ENCODE measurements at regions not wholly inside any gene's neighbourhood (a gene's known extent, or its start where the extent isn't known, plus 50 kb on each side); places are given as distances from the start of the nearest gene placed in this dataset.

DNA sequence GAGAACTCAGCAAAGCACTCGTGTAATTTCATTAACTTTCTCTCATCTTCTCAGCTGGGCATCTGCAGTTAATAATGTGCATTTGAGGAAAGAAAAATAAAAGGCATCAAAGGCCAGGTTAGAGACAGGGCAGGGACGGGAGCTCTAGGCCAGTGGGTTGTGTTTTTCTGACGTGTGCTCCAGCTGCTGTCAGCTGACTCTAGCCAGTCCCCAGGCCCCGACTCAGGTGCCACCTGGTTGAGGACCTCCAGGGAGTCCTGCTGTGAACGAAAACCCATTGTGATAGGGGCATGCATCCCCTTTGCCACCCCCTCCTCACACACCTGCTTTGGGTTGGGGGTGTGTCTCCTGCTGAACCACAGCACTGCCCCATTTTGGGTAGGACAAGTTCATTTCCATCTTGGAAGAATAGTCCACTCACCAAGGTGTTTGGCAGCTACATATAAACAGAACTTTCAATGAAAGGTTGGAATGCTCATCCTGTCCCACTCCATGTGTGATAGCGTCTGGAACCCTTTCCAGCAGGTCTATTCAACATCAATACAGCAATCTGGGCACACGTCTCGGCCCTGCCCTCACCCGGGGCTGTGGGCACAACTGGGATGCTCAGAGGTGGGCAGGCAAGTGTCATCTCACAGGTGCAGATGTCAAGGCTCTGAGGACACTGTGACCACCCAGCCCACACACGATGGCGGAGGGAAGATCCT lies 146.1 kb upstream of the FAM20C start:
- no peak overlapping the region for H3K4me3 ChIP-seq (ENCODE audit: low read depth, low read length)
- no peak for DNase-seq (ENCODE audit: low read depth)
- ChIA-PET POLR2A (no interaction called here), CTCF (interaction anchor here (1.2 kb wide), 1 partner anchor 147 kb away, joined by 3 read pairs; no protein-coding TSS in a partner anchor)
- TF ChIP-seq, protein P1, sequence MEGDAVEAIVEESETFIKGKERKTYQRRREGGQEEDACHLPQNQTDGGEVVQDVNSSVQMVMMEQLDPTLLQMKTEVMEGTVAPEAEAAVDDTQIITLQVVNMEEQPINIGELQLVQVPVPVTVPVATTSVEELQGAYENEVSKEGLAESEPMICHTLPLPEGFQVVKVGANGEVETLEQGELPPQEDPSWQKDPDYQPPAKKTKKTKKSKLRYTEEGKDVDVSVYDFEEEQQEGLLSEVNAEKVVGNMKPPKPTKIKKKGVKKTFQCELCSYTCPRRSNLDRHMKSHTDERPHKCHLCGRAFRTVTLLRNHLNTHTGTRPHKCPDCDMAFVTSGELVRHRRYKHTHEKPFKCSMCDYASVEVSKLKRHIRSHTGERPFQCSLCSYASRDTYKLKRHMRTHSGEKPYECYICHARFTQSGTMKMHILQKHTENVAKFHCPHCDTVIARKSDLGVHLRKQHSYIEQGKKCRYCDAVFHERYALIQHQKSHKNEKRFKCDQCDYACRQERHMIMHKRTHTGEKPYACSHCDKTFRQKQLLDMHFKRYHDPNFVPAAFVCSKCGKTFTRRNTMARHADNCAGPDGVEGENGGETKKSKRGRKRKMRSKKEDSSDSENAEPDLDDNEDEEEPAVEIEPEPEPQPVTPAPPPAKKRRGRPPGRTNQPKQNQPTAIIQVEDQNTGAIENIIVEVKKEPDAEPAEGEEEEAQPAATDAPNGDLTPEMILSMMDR (IDR thresholded peaks at IDR 0.05; ENCODE audit: insufficient read depth, low read depth, low read length): no peak
- peaks cover 16% of the 10 kb centered on the region for H3K27me3 ChIP-seq (ENCODE audit: control insufficient read depth, insufficient read depth, low read length)
- H3K36me3 ChIP-seq (ENCODE audit: control insufficient read depth, insufficient read depth, low read length): no peaks in the 10 kb centered on the region

DNA sequence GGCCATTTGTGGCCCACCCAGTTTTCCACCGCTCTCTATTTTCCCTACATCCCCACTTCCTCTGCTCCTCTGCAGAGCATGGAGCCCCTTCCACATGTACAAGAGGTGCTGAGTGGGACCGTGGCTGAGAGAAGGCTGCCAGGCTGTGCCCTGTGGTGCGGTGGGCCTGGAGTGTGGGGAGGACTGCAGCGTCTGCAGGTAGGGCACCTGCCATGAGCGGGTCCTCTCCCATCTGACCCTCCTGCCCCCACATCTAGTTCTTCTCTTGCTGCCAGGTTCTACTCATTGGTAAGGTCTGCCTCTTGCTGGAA lies 145.6 kb upstream of the FAM20C start:
- H3K36me3 ChIP-seq (ENCODE audit: control insufficient read depth, insufficient read depth, low read length): no peaks in the 10 kb centered on the region
- no peak overlapping the region for H3K4me3 ChIP-seq (ENCODE audit: low read depth, low read length)
- ChIA-PET CTCF (no interaction called here), POLR2A (no interaction called here)
- no peak for DNase-seq (ENCODE audit: low read depth)
- H3K27me3 ChIP-seq (ENCODE audit: control insufficient read depth, insufficient read depth, low read length): peaks cover 16% of the 10 kb centered on the region
- TF ChIP-seq, protein P1 (IDR thresholded peaks at IDR 0.05; ENCODE audit: insufficient read depth, low read depth, low read length): no peak

DNA sequence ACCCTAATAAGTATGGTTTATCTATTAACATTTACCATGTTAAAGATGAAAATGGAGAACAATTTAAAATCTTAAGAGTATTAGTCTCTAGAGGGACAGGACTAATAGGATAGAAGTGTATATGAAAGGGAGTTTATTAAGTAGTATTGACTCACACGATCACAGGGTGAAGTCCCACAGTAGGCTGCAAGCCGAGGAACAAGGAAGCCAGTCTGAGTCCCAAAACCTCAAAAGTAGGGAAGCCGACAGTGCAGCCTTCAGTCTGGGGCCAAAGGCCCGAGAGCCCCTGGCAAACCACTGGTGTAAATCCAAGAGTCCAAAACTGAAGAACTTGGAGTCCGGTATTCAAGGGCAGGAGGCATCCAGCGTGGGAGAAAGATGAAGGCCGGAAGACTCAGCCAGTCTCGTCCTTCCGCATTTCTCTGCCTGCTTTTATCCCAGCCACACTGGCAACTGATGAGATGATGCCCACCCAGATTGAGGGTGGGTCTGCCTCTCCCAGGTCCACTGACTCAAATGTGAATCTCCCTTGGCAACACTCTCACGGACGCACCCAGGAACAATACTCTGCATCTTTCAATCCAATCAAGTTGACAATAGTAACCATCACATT lies 140.8 kb upstream of the FAM20C start:
- H3K27me3 ChIP-seq (ENCODE audit: control insufficient read depth, insufficient read depth, low read length): peaks cover 7% of the 10 kb centered on the region
- DNase-seq (ENCODE audit: low read depth): no peak
- H3K4me3 ChIP-seq (ENCODE audit: low read depth, low read length): no peak overlapping the region
- H3K36me3 ChIP-seq (ENCODE audit: control insufficient read depth, insufficient read depth, low read length): no peaks in the 10 kb centered on the region
- TF ChIP-seq, protein P1 (IDR thresholded peaks at IDR 0.05; ENCODE audit: insufficient read depth, low read depth, low read length): no peak
- CTCF ChIA-PET: no interaction called here
- POLR2A ChIA-PET: no interaction called here

DNA sequence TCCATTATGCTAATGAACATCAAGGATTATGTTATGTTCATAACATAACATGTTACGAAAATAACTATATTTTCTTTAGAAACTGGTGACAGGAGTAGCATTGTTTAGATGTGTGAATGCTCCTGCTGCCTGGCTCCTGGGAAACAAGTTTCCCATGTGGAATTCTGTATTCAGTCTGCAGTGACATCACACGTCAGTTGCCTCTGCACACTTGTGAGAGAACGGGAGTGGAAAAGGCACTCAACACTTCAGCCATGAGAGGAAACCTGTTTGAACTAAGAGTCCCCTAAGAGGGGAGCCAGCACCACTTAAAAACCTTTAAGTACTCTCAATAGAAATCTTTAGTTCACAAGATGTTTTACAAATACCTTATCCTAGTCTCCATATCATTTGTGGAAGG lies 140.3 kb upstream of the FAM20C start:
- Histone ChIP-seq H3K27me3 (ENCODE audit: control insufficient read depth, insufficient read depth, low read length) (peaks cover 7% of the 10 kb centered on the region), H3K36me3 (ENCODE audit: control insufficient read depth, insufficient read depth, low read length) (no peaks in the 10 kb centered on the region), H3K4me3 (ENCODE audit: low read depth, low read length) (no peak overlapping the region)
- DNase-seq (ENCODE audit: low read depth): no peak
- TF ChIP-seq, protein P1 (IDR thresholded peaks at IDR 0.05; ENCODE audit: insufficient read depth, low read depth, low read length): no peak
- POLR2A ChIA-PET: no interaction called here
- CTCF ChIA-PET: no interaction called here

DNA sequence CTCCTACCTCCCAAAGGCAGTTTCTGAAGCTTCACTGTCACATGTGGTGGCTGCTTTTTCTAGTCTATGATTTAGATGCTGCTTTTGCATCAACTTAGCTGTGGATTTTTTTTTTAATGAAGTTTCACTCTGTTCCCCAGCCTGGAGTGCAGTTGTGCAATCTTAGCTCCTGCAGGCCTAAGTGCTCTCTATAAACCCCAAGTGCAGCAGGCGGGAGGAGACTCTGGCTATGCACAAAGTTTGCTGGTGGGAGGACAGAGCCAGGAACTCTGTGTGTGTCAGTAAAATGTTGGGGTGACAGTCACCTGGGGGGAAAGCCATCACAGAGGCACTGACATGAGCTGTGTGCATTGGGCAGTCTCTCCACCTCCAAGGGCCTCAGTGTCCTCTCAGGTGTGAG lies 138.8 kb upstream of the FAM20C start:
- CTCF ChIA-PET: interaction anchor here (3.4 kb wide), 1 partner anchor 11 kb away, joined by 18 read pairs; no protein-coding TSS in a partner anchor
- TF ChIP-seq, protein P1 (IDR thresholded peaks at IDR 0.05; ENCODE audit: insufficient read depth, low read depth, low read length): no peak
- Histone ChIP-seq H3K4me3 (ENCODE audit: low read depth, low read length) (no peak overlapping the region), H3K27me3 (ENCODE audit: control insufficient read depth, insufficient read depth, low read length) (peaks cover 7% of the 10 kb centered on the region), H3K36me3 (ENCODE audit: control insufficient read depth, insufficient read depth, low read length) (no peaks in the 10 kb centered on the region)
- POLR2A ChIA-PET: no interaction called here
- no peak for DNase-seq (ENCODE audit: low read depth)
